Fibroblast of lung (primary cell): ENCODE measurements at regions not wholly inside any gene's neighbourhood (a gene's known extent, or its start where the extent isn't known, plus 50 kb on each side); places are given as distances from the start of the nearest gene placed in this dataset.

Source experiments
- CTCF ChIP-seq, 2 donors: IDR thresholded peaks in 1 of 2; conservative IDR thresholded peaks in 1 of 2; 1 replicate in 1 of 2; 2 replicates in 1 of 2; pipeline ENCODE4 v1.5.1; 2011 to 2012; ENCODE audit warnings: low read length in 2 of 2, control low read depth in 1 of 2, inconsistent platforms in 1 of 2, low read depth in 1 of 2, mild to moderate bottlenecking in 1 of 2
- EZH2 ChIP-seq: IDR thresholded peaks from 2 replicates; pipeline ENCODE4 v1.5.1; 2012; ENCODE audit warnings: low read length, control low read depth, mild to moderate bottlenecking; ENCODE audit errors: missing control alignments

GRCh38 chr6:128597956-128598355 is 77.6 kb upstream of the PTPRK start:
- TF ChIP-seq CTCF (conservative IDR thresholded peaks at IDR 0.05 in 1 of 2, IDR thresholded peaks at IDR 0.05 in 1 of 2; ENCODE audit: low read depth in 1 of 2, low read length in 2 of 2) (no peak), EZH2 (no peak)
